GM23248 (cell line): ENCODE measurements at regions not wholly inside any gene's neighbourhood (a gene's known extent, or its start where the extent isn't known, plus 50 kb on each side); places are given as distances from the start of the nearest gene placed in this dataset.
A peak's percentile ranks its signal among the peaks of the same experiment; 100 is the strongest.

Source experiments
- DNase-seq: peaks from one replicate; pipeline ENCODE4 v3.0.0-alpha.2; 2015
- H2AFZ ChIP-seq: fragments of 200-600 bp; sonication (generic); 2 replicates; pipeline ENCODE4 v1.6.1; 2016; ENCODE audit warnings: antibody characterized with exemption
- H3F3A ChIP-seq: fragments of 200-600 bp; sonication (generic); 2 replicates; pipeline ENCODE4 v1.6.1; 2016; ENCODE audit warnings: mild to moderate bottlenecking, antibody characterized with exemption, mixed run types; ENCODE audit not compliant: insufficient read depth
- H3K27ac ChIP-seq: fragments of 200-600 bp; sonication (generic); 2 replicates; pipeline ENCODE4 v1.5.1; 2016; ENCODE audit warnings: mild to moderate bottlenecking
- H3K27me3 ChIP-seq: fragments of 200-600 bp; sonication (generic); replicated peaks from 2 replicates; pipeline ENCODE4 v1.6.1; 2016; ENCODE audit warnings: mild to moderate bottlenecking; ENCODE audit not compliant: insufficient read depth
- H3K36me3 ChIP-seq: fragments of 200-600 bp; sonication (generic); 2 replicates; pipeline ENCODE4 v1.6.1; 2016; ENCODE audit warnings: low read depth, mild to moderate bottlenecking
- H3K4me1 ChIP-seq: fragments of 200-600 bp; sonication (generic); 2 replicates; pipeline ENCODE4 v1.6.1; 2016; ENCODE audit warnings: mild to moderate bottlenecking; ENCODE audit not compliant: insufficient read depth
- H3K4me2 ChIP-seq: fragments of 200-600 bp; sonication (generic); one replicate; pipeline ENCODE4 v1.6.1; 2016; ENCODE audit warnings: mild to moderate bottlenecking; ENCODE audit not compliant: unreplicated experiment
- H3K4me3 ChIP-seq: fragments of 200-600 bp; sonication (generic); 2 replicates; pipeline ENCODE4 v1.5.1; 2016; ENCODE audit warnings: mild to moderate bottlenecking
- H3K79me2 ChIP-seq: fragments of 200-600 bp; sonication (generic); 2 replicates; pipeline ENCODE4 v1.6.1; 2016; ENCODE audit warnings: mild to moderate bottlenecking; ENCODE audit not compliant: insufficient read depth
- H3K9ac ChIP-seq: fragments of 200-600 bp; sonication (generic); 2 replicates; pipeline ENCODE4 v1.6.1; 2016; ENCODE audit warnings: mild to moderate bottlenecking
- H3K9me2 ChIP-seq: fragments of 200-600 bp; sonication (generic); 2 replicates; pipeline ENCODE4 v1.6.1; 2016; ENCODE audit warnings: mixed run types, mild to moderate bottlenecking, moderate library complexity; ENCODE audit not compliant: insufficient read depth
- H3K9me3 ChIP-seq: fragments of 200-600 bp; sonication (generic); one replicate; pipeline ENCODE4 v1.6.1; 2017; ENCODE audit warnings: low read depth
- H4K20me1 ChIP-seq: fragments of 200-600 bp; sonication (generic); 2 replicates; pipeline ENCODE4 v1.6.0; 2016; ENCODE audit not compliant: insufficient read depth
- EZH2 ChIP-seq: fragments of 200-600 bp; sonication (generic); IDR thresholded peaks from 2 replicates; pipeline ENCODE4 v1.6.1; 2018; ENCODE audit warnings: antibody characterized with exemption, mild to moderate bottlenecking; ENCODE audit not compliant: insufficient read depth, poor library complexity, severe bottlenecking
- EZH2phosphoT487 ChIP-seq: fragments of 200-600 bp; sonication (generic); IDR thresholded peaks from 2 replicates; pipeline ENCODE4 v1.6.1; 2018; ENCODE audit warnings: antibody characterized with exemption, moderate library complexity, mild to moderate bottlenecking, low read depth; ENCODE audit not compliant: insufficient read depth
- WGBS, 2 experiments: methylation state at CpG; one replicate each; pipeline ENCODE4 v1.1.6; 2015 to 2017; ENCODE audit warnings: low lambda C conversion rate in 2 of 2, low coverage in 1 of 2; ENCODE audit errors: missing lambda C conversion rate in 2 of 2; 5-methylcytosine and 5-hydroxymethylcytosine counted together
- in situ Hi-C: fragments of 300-500 bp; cut with MboI; formaldehyde crosslinking; loops from 2 replicates; pipeline ENCODE4 v1.15.0; 2020

DNA sequence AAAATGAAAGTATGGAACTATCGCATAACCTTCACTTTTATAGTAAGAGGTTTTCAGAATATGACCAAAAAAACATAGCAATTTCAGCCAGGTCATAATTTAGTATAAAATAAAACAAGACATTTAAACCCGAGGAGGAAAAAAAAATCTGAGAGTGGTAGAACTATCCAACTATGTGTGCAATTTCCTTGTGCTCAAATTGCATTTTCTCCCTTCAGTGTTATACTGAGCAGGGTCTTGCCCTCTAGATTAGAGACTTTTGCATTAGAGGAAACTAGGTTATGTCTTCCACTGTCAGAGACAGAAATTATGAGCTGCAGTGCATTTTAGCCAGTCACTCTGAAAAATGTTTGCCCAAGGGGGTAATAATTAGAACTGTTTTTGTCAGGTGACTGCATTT, 330.6 kb downstream of the NR2F1-AS1 start:
- H3K9ac ChIP-seq: no peak overlapping the region

DNA sequence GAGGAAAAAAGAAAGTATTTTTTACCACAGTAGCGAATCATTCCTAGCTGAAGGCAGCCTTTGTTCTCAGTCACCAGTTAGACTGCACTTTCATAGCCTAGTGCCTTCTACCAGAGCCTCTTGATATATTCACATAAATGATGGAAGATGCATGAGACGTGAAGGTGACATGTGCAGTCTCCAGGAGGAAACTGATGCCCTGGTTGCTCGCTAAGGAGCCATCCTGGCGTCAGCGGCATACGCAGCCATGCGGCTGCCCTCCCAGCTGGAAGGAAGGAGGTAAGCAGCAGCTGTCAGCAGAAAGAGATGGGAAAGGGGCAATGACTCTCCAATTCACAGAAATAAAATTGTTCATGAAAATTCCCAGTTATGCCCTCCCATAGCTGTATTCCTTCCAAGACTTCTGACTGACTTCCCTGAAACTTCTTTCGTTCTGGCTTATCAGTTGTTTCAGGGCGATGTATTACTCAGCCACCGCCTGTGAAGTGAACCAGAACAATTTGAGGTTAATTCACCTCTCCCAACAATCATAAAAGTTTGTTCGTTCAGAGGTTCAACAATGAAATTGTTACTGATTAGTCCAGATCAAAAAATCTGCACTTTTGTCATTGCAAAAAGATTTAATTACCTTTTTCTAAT, 331.2 kb downstream of the NR2F1-AS1 start:
- Histone ChIP-seq H3K4me2 (no peak overlapping the region), H3K79me2 (no peaks in the 10 kb centered on the region), H4K20me1 (no peaks in the 10 kb centered on the region), H2AFZ (no peak overlapping the region), H3F3A (no peaks in the 10 kb centered on the region), H3K27me3 (no peaks in the 10 kb centered on the region), H3K4me3 (no peak overlapping the region), H3K9me2 (no peaks in the 10 kb centered on the region; the same call in 1 of the 2 replicates), H3K9ac (no peak overlapping the region), H3K27ac (no peak overlapping the region), H3K4me1 (no peaks in the 10 kb centered on the region), H3K36me3 (no peaks in the 10 kb centered on the region), H3K9me3 (no peaks in the 10 kb centered on the region)
- in situ Hi-C loops: no loop called here
- DNase-seq: no peak
- WGBS, 2 experiments: 92% methylated on average over 11 of the region's 11 CpGs
- TF ChIP-seq EZH2: no peak
- no peak for TF ChIP-seq EZH2phosphoT487

More for the DNA sequence above, 330.6 kb downstream of the NR2F1-AS1 start:
- no peak overlapping the region for H2AFZ ChIP-seq
- no peaks in the 10 kb centered on the region for H4K20me1 ChIP-seq
- H3K27me3 ChIP-seq: no peaks in the 10 kb centered on the region
- no peak for DNase-seq
- no peaks in the 10 kb centered on the region for H3F3A ChIP-seq
- H3K27ac ChIP-seq: no peak overlapping the region
- WGBS, 2 experiments: 54 to 60% methylated on average over 2 of the region's 2 CpGs
- no peak overlapping the region for H3K4me3 ChIP-seq
- in situ Hi-C loops: no loop called here
- no peaks in the 10 kb centered on the region for H3K9me2 ChIP-seq
- H3K4me1 ChIP-seq: no peaks in the 10 kb centered on the region
- H3K9me3 ChIP-seq: no peaks in the 10 kb centered on the region
- no peak overlapping the region for H3K4me2 ChIP-seq
- H3K36me3 ChIP-seq: no peaks in the 10 kb centered on the region
- H3K79me2 ChIP-seq: no peaks in the 10 kb centered on the region
- TF ChIP-seq EZH2phosphoT487 (no peak), EZH2 (no peak)

DNA sequence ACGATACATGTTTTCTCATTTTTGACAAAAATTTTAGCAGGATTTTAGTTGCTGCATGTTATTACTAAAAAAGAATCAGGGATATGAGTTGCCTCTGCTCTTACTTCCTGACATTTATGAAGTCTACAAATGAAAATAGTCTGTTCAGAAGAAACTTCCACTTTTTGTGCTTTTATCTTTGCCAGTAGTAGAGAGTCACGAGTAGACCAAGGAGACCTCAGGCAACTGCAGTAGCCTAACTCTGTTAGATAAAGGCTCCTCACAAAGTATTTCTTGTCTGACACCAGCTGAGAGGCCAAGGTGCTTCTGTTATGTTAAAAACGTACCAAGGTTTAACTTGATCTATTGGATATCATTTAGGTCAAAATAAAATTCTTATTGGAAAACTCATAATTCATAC, 333.9 kb downstream of the NR2F1-AS1 start:
- no peak for TF ChIP-seq EZH2phosphoT487
- no peak for TF ChIP-seq EZH2
- no peak for DNase-seq
- Histone ChIP-seq H3K27me3 (no peaks in the 10 kb centered on the region), H4K20me1 (no peaks in the 10 kb centered on the region), H3K27ac (no peak overlapping the region), H3K79me2 (no peaks in the 10 kb centered on the region), H3K9me2 (no peaks in the 10 kb centered on the region; the same call in 1 of the 2 replicates), H3K4me1 (no peaks in the 10 kb centered on the region), H3K4me3 (no peak overlapping the region), H3K9ac (no peak overlapping the region), H3K4me2 (no peak overlapping the region), H2AFZ (no peak overlapping the region), H3F3A (no peaks in the 10 kb centered on the region), H3K9me3 (no peaks in the 10 kb centered on the region), H3K36me3 (no peaks in the 10 kb centered on the region)
- in situ Hi-C loops: no loop called here
- WGBS, 2 experiments: 56 to 61% methylated on average over 3 of the region's 3 CpGs

DNA sequence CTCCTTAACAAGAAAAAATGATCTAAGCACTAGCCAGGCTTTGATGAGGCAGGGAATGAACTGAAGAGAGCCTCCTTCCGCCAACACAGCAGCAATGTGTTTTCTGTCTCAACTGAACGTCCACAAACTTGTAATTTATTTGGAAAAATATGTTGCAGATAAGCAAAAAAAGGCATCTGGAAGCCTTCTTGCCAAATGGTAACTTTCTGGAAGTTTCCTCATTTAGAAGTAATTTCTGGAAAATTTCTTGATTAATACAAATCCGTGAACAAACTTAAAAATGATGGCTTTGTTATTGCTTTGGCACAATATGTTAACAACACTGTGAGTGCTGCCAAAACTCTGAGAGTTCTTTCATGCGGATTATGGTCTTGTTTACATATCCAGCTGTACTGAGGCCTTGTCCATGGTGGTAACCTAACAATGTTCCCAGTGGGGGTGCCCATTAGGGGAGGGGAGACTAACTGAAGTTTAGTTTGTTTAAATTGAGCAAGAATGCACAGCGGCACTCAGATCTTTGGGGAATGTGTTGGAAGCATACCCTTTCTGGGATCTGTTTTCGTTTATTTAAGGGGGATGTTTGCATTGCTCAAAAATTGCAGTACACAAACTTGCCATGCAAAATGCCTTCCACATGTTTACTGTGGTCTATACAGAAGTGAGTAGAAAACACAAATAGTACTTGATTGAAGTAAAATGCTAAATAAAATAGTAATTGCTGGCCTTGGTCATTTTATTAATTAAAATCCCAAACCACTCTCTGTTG, 334.7 kb downstream of the NR2F1-AS1 start:
- no peaks in the 10 kb centered on the region for H3F3A ChIP-seq
- H3K4me1 ChIP-seq: no peaks in the 10 kb centered on the region
- H3K27me3 ChIP-seq: no peaks in the 10 kb centered on the region
- DNase-seq: peak; percentile 1
- peak overlapping the region; percentile 38; the same call in 1 of the 2 replicates for H2AFZ ChIP-seq
- H3K9ac ChIP-seq: no peak overlapping the region
- no peaks in the 10 kb centered on the region for H3K36me3 ChIP-seq
- H3K9me3 ChIP-seq: no peaks in the 10 kb centered on the region
- H3K79me2 ChIP-seq: no peaks in the 10 kb centered on the region
- 37 to 40% methylated on average over 6 of the region's 6 CpGs for WGBS, 2 experiments
- no peak overlapping the region for H3K4me3 ChIP-seq
- no peak overlapping the region for H3K4me2 ChIP-seq
- no peaks in the 10 kb centered on the region; the same call in 1 of the 2 replicates for H3K9me2 ChIP-seq
- TF ChIP-seq EZH2 (no peak), EZH2phosphoT487 (no peak)
- in situ Hi-C loops: no loop called here
- H4K20me1 ChIP-seq: no peaks in the 10 kb centered on the region
- no peak overlapping the region for H3K27ac ChIP-seq
